H1 (cell line): ENCODE measurements at regions not wholly inside any gene's neighbourhood (a gene's known extent, or its start where the extent isn't known, plus 50 kb on each side); places are given as distances from the start of the nearest gene placed in this dataset.

ENCODE experiments used
- CHD2 ChIP-seq: IDR thresholded peaks from 2 replicates; pipeline ENCODE4 v1.6.1; 2012; ENCODE audit warnings: low read length, improper control_type of control experiment
- EP300 ChIP-seq, 2 experiments: IDR thresholded peaks; 1 replicate in 1 of 2; 2 replicates in 1 of 2; pipeline ENCODE4 v1.6.1; 2011 to 2012; ENCODE audit warnings: low read depth in 2 of 2, low read length in 2 of 2, mild to moderate bottlenecking in 2 of 2, borderline replicate concordance in 1 of 2, inconsistent platforms in 1 of 2, moderate library complexity in 1 of 2
- POLR2AphosphoS5 ChIP-seq: IDR thresholded peaks from 2 replicates; pipeline ENCODE4 v1.6.1; 2011; ENCODE audit warnings: low read depth, low read length
- RBBP5 ChIP-seq: IDR thresholded peaks from 2 replicates; pipeline ENCODE4 v1.7.1; 2012; ENCODE audit warnings: low read depth, mild to moderate bottlenecking, inconsistent platforms, low read length, moderate library complexity, borderline replicate concordance
- SIRT6 ChIP-seq: IDR thresholded peaks from one replicate; pipeline ENCODE4 v1.7.1; 2012; ENCODE audit warnings: low read length, inconsistent platforms
- TAF1 ChIP-seq: IDR thresholded peaks from 2 replicates; pipeline ENCODE4 v1.6.1; 2011; ENCODE audit warnings: mild to moderate bottlenecking, low read depth, low read length
- TF ChIP-seq, protein P1 (sequence below), 3 experiments: IDR thresholded peaks; 1 replicate in 2 of 3; 2 replicates in 1 of 3; pipeline versions ENCODE4 v1.5.1 to v1.6.1; 2011; ENCODE audit warnings: low read length in 3 of 3, mild to moderate bottlenecking in 3 of 3, inconsistent platforms in 2 of 3, low read depth in 1 of 3, moderate library complexity in 1 of 3; ENCODE audit not compliant: insufficient read depth in 1 of 3; ENCODE audit errors: control extremely low read depth in 1 of 3
- TF ChIP-seq, protein P2 (sequence below): IDR thresholded peaks from 2 replicates; pipeline ENCODE4 v1.6.1; 2011; ENCODE audit warnings: low read length, improper control_type of control experiment

DNA sequence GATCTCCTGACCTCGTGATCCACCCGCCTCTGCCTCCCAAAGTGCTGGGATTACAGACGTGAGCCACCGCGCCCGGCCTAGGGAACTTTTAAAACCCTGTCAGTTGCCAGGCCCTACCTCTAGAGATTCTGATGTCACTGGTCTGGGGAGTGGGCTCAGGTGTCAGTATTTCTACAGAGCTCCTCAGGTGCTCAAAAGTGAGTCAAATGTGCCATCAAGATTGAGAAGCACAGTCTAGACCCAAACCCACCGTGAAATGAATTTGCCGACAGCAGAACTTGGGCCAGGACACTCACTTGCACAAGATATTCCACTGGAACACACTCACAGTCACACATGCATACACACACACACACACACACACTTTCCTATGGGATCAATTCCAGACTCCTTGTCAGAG lies 215.5 kb downstream of the RRAGC start:
- TF ChIP-seq, protein P1, sequence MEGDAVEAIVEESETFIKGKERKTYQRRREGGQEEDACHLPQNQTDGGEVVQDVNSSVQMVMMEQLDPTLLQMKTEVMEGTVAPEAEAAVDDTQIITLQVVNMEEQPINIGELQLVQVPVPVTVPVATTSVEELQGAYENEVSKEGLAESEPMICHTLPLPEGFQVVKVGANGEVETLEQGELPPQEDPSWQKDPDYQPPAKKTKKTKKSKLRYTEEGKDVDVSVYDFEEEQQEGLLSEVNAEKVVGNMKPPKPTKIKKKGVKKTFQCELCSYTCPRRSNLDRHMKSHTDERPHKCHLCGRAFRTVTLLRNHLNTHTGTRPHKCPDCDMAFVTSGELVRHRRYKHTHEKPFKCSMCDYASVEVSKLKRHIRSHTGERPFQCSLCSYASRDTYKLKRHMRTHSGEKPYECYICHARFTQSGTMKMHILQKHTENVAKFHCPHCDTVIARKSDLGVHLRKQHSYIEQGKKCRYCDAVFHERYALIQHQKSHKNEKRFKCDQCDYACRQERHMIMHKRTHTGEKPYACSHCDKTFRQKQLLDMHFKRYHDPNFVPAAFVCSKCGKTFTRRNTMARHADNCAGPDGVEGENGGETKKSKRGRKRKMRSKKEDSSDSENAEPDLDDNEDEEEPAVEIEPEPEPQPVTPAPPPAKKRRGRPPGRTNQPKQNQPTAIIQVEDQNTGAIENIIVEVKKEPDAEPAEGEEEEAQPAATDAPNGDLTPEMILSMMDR (IDR thresholded peaks at IDR 0.05; ENCODE audit: control extremely low read depth in 1 of 3, insufficient read depth in 1 of 3, low read depth in 1 of 3, low read length in 3 of 3): no peak
- TF ChIP-seq, protein P2, sequence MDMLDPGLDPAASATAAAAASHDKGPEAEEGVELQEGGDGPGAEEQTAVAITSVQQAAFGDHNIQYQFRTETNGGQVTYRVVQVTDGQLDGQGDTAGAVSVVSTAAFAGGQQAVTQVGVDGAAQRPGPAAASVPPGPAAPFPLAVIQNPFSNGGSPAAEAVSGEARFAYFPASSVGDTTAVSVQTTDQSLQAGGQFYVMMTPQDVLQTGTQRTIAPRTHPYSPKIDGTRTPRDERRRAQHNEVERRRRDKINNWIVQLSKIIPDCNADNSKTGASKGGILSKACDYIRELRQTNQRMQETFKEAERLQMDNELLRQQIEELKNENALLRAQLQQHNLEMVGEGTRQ: no peak
- TF ChIP-seq EP300 (IDR thresholded peaks at IDR 0.05; ENCODE audit: borderline replicate concordance in 1 of 2, low read depth in 2 of 2, low read length in 2 of 2) (no peak), TAF1 (no peak), CHD2 (no peak), RBBP5 (no peak), POLR2AphosphoS5 (no peak), SIRT6 (no peak)
